Tibial nerve (tissue), 4 donors: ENCODE measurements at regions not wholly inside any gene's neighbourhood (a gene's known extent, or its start where the extent isn't known, plus 50 kb on each side); places are given as distances from the start of the nearest gene placed in this dataset.

ENCODE experiments used
- DNase-seq, 2 donors: peaks; one replicate each; pipeline ENCODE4 v3.0.0-alpha.2; 2019; ENCODE audit warnings: low spot score in 2 of 2
- H3K27ac ChIP-seq, 4 donors: fragments of 200-600 bp; sonication (generic) in 3 of 4; one replicate each; pipeline ENCODE4 v1.5.1; 2017 to 2019; ENCODE audit warnings: mild to moderate bottlenecking in 1 of 4
- H3K27me3 ChIP-seq, 2 donors: fragments of 200-600 bp; sonication (generic) in 1 of 2; one replicate each; pipeline versions ENCODE4 v1.5.1 to v1.6.0; 2017 to 2019
- H3K36me3 ChIP-seq, 3 donors: fragments of 200-600 bp; sonication (generic); one replicate each; pipeline ENCODE4 v1.5.1; 2018 to 2019
- H3K4me1 ChIP-seq, 4 donors: fragments of 200-600 bp; sonication (generic) in 3 of 4; one replicate each; pipeline ENCODE4 v1.5.1; 2017 to 2019
- H3K4me3 ChIP-seq, 4 donors: fragments of 200-600 bp; sonication (generic) in 3 of 4; one replicate each; pipeline ENCODE4 v1.5.1; 2017 to 2019; ENCODE audit warnings: mild to moderate bottlenecking in 1 of 4, moderate library complexity in 1 of 4
- H3K9me3 ChIP-seq, 4 donors: fragments of 200-600 bp; sonication (generic) in 3 of 4; one replicate each; pipeline ENCODE4 v1.5.1; 2017 to 2019
- CTCF ChIP-seq, 5 experiments: fragments of 200-600 bp in 3 of 5; fragments of 450-650 bp in 2 of 5; sonication (generic) in 3 of 5; IDR thresholded peaks; one replicate each; pipeline ENCODE4 v1.5.1; 2016 to 2019; ENCODE audit warnings: antibody characterized with exemption in 5 of 5, mild to moderate bottlenecking in 3 of 5, moderate library complexity in 2 of 5
- EP300 ChIP-seq, 2 donors: sonication (generic); formaldehyde crosslinking; IDR thresholded peaks; one replicate each; pipeline ENCODE4 v1.6.1; 2017; ENCODE audit warnings: antibody characterized with exemption in 2 of 2, mild to moderate bottlenecking in 1 of 2
- POLR2A ChIP-seq, 2 donors: fragments of 450-650 bp; IDR thresholded peaks; one replicate each; pipeline ENCODE4 v1.6.1; 2017; ENCODE audit warnings: antibody characterized with exemption in 2 of 2, mild to moderate bottlenecking in 2 of 2, moderate library complexity in 2 of 2
- WGBS, 2 donors: methylation state at CpG; one replicate each; pipeline ENCODE4 v1.1.5; 2018; 5-methylcytosine and 5-hydroxymethylcytosine counted together

- DNase-seq: no peak
- peaks cover 0 to 44% of the 10 kb centered on the region in 2 donors for H3K27me3 ChIP-seq
- no peak overlapping the region for H3K4me3 ChIP-seq
- peaks cover 0 to 6% (median 0%) of the 10 kb centered on the region in 4 donors for H3K4me1 ChIP-seq
- H3K27ac ChIP-seq: no peak overlapping the region
- peaks cover 0 to 3% (median 0%) of the 10 kb centered on the region in 4 donors for H3K9me3 ChIP-seq
- WGBS, 2 donors: 78 to 85% methylated on average over 7 of the region's 7 CpGs
- no peaks in the 10 kb centered on the region for H3K36me3 ChIP-seq
- TF ChIP-seq CTCF (IDR thresholded peaks at IDR 0.05): no peak
- TF ChIP-seq POLR2A (IDR thresholded peaks at IDR 0.05): no peak
- TF ChIP-seq EP300 (IDR thresholded peaks at IDR 0.05): no peak
These were observed 309.9 kb downstream of the BMP7 start for GRCh38 chr20:56956534-56956933.

DNA sequence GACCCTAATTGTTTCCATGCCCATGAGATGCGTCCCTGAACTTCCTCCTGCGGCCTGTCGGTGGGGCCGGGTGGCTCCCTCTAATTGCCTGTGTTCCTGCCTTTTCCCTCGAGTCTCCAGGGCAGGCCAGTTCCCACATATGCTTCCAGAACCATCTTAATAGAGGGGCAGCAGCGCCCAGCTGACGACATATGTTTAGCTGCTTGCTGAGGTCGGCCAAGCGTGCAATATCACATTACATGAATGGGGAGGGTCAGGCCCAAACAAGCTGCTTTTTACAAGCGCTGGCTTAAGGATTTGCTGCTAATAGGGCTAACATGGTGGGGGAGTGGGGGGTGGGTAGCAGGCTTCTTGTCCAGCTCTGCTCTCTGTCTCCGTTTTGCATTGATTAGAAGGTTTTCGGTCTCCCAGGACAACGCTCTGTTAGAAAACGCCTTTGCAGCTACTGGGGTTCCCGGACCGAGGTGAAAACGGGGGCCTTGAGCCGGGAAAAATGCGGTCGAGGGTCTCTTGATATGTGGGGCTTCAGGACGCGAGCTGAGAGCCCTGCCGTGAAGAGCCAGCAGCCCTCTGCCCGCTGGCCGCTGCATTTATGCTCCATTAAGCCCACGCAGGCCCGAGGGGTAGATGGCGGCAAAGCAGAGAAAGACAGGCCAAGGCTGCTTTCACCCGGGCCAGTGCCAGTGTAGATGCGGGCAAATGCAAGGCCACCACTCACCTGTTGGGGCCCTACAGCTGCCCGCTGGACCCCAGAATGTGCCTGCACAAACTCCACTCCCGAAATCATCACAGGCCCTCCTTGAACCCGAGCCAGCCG is 308.5 kb downstream of the BMP7 start:
- peaks cover 0 to 3% (median 0%) of the 10 kb centered on the region in 4 donors for H3K9me3 ChIP-seq
- no peak for DNase-seq

DNA sequence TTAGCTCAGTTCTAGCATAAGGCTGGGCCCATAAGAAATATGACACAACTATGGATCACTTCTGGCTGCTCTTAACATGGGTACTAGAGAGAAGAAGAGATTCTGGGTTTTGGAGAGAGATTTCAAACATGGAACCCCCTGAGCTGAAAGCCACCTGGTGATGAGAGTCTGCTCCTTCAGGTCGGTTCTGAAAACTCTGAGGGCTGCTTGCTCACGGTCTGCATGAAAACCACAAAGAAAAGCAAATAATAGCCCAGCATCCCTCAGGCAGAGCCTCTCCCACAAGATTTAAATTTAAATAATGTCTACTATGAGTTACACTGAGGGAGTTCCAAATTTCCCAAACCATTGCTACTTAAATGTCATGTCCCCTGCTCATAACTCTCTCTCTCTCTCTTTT is 301.5 kb downstream of the BMP7 start:
- Histone ChIP-seq H3K4me3 (no peak overlapping the region), H3K27me3 (no peaks in the 10 kb centered on the region), H3K4me1 (no peaks in the 10 kb centered on the region), H3K9me3 (peaks cover 0 to 9% (median 0%) of the 10 kb centered on the region in 4 donors), H3K27ac (no peak overlapping the region), H3K36me3 (no peaks in the 10 kb centered on the region)
- no peak for DNase-seq
- TF ChIP-seq POLR2A (IDR thresholded peaks at IDR 0.05) (no peak), EP300 (IDR thresholded peaks at IDR 0.05) (no peak), CTCF (IDR thresholded peaks at IDR 0.05) (no peak)
- 34 to 41% methylated on average over 2 of the region's 2 CpGs for WGBS, 2 donors

More for the DNA sequence above, 308.5 kb downstream of the BMP7 start:
- Histone ChIP-seq H3K4me1 (peaks cover 0 to 6% (median 0%) of the 10 kb centered on the region in 4 donors), H3K4me3 (no peak overlapping the region), H3K36me3 (no peaks in the 10 kb centered on the region), H3K27me3 (peaks cover 0 to 44% of the 10 kb centered on the region in 2 donors), H3K27ac (no peak overlapping the region)
- TF ChIP-seq EP300 (IDR thresholded peaks at IDR 0.05): no peak
- no peak for TF ChIP-seq CTCF (IDR thresholded peaks at IDR 0.05)
- no peak for TF ChIP-seq POLR2A (IDR thresholded peaks at IDR 0.05)
- 48 to 55% methylated on average over 32 to 34 of the region's 34 CpGs for WGBS, 2 donors

- TF ChIP-seq EP300 (IDR thresholded peaks at IDR 0.05) (no peak), POLR2A (IDR thresholded peaks at IDR 0.05) (no peak), CTCF (IDR thresholded peaks at IDR 0.05) (no peak)
- no peak for DNase-seq
- no peaks in the 10 kb centered on the region for H3K27me3 ChIP-seq
- H3K36me3 ChIP-seq: no peaks in the 10 kb centered on the region
- peaks cover 0 to 5% (median 0%) of the 10 kb centered on the region in 4 donors for H3K9me3 ChIP-seq
- no peak overlapping the region for H3K27ac ChIP-seq
- 64 to 70% methylated on average over 12 of the region's 12 CpGs for WGBS, 2 donors
- H3K4me1 ChIP-seq: no peaks in the 10 kb centered on the region
- H3K4me3 ChIP-seq: no peak overlapping the region
These were observed 298.5 kb downstream of the BMP7 start for GRCh38 chr20:56967916-56968315.

DNA sequence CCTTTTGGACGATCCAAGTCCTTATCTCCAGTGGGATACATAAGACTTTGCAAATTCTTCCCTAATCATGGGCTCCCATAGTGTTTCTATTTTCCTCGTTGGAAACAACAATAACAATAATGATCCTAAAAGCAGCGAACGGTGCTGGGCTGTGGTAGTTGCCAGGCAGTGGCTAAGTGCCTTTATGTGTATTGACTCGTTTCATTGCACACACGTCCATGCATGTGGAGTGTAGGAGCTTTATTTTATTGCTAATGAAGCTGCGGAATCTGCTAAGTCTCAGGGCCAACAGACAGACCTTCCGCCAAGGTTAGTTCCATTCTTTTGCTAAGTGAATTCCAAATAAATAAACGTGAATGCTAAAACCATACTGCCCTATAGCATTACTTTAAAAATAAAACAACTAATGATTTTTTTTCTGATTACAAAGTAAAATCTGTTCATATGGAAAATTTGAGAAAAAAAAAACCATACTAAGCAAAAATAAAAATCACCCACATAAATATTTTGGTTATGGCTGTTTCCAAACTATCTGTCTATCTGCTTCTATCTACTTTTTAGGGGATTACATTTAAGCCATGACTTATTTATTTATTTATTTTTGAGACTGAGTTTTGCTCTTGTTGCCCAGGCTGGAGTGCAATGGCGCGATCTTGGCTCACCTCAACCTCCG is 297.9 kb downstream of the BMP7 start:
- TF ChIP-seq EP300 (IDR thresholded peaks at IDR 0.05) (no peak), CTCF (IDR thresholded peaks at IDR 0.05) (no peak), POLR2A (IDR thresholded peaks at IDR 0.05) (no peak)
- Histone ChIP-seq H3K27ac (no peak overlapping the region), H3K36me3 (no peaks in the 10 kb centered on the region), H3K9me3 (peaks cover 0 to 5% (median 0%) of the 10 kb centered on the region in 4 donors), H3K4me3 (no peak overlapping the region), H3K27me3 (no peaks in the 10 kb centered on the region), H3K4me1 (no peaks in the 10 kb centered on the region)
- DNase-seq: no peak
- 55 to 59% methylated on average over 12 of the region's 12 CpGs for WGBS, 2 donors
